ENCODE measurements at regions not wholly inside any gene's neighbourhood (a gene's known extent, or its start where the extent isn't known, plus 50 kb on each side); places are given as distances from the start of the nearest gene placed in this dataset.

- H3K9me1 ChIP-seq (ENCODE audit: insufficient read depth, low read length): no peaks in the 10 kb centered on the region
These were observed 163.2 kb upstream of the OLIG3 start for GRCh38 chr6:137657351-137657911.

More at GRCh38 chr6:137657351-137657911, 163.2 kb upstream of the OLIG3 start:
- Histone ChIP-seq H4K91ac (ENCODE audit: insufficient read depth, low read depth, low read length) (no peak overlapping the region), H3K79me1 (ENCODE audit: low read depth in 1 of 2, low read length in 2 of 2) (no peaks in the 10 kb centered on the region), H3K4me3 (ENCODE audit: insufficient read depth, low read depth, low read length) (no peak overlapping the region), H3K14ac (replicated peaks; ENCODE audit: low read depth, low read length) (no peak overlapping the region), H2BK15ac (ENCODE audit: low read depth, low read length) (no peak overlapping the region), H3K9ac (ENCODE audit: low read depth, low read length) (no peak overlapping the region), H2BK5ac (ENCODE audit: low read depth, low read length, poor library complexity, severe bottlenecking) (no peak overlapping the region), H4K20me1 (ENCODE audit: insufficient read depth, low read length) (no peaks in the 10 kb centered on the region), H3K36me3 (ENCODE audit: control insufficient read depth, insufficient read depth, low read length) (no peaks in the 10 kb centered on the region), H4K5ac (ENCODE audit: low read depth, low read length) (no peak overlapping the region), H3K4me1 (ENCODE audit: control insufficient read depth, insufficient read depth, low read length) (no peaks in the 10 kb centered on the region), H3K9me3 (ENCODE audit: control insufficient read depth, insufficient read depth, low read length) (peaks cover 5% of the 10 kb centered on the region; the same call in 1 of the 2 replicates), H3K56ac (ENCODE audit: extremely low read depth, insufficient read depth, low read length) (no peak overlapping the region), H4K8ac (ENCODE audit: low read depth in 2 of 2, low read length in 2 of 2) (no peak overlapping the region), H3K27me3 (ENCODE audit: control insufficient read depth, insufficient read depth, low read length) (no peaks in the 10 kb centered on the region; the same call in none of the 2 replicates), H3K18ac (ENCODE audit: low read depth, low read length) (no peak overlapping the region), H2BK120ac (ENCODE audit: low read depth, low read length) (no peak overlapping the region), H3K23ac (ENCODE audit: low read depth, low read length) (no peak overlapping the region), H2AK9ac (replicated peaks; ENCODE audit: low read depth, low read length, poor library complexity) (no peak overlapping the region), H2BK20ac (ENCODE audit: low read depth, low read length) (no peak overlapping the region), H3K4ac (ENCODE audit: low read depth, low read length) (no peak overlapping the region), H2AFZ (replicated peaks; ENCODE audit: low read length, poor library complexity) (no peak overlapping the region), H3K27ac (ENCODE audit: insufficient read depth, low read length) (no peak overlapping the region), H3K4me2 (ENCODE audit: low read depth, low read length) (no peak overlapping the region), H2AK5ac (ENCODE audit: low read depth, low read length) (no peak overlapping the region)
- TF ChIP-seq MXI1 (IDR thresholded peaks at IDR 0.05; ENCODE audit: borderline replicate concordance, low read depth, low read length): no peak
- no peak for TF ChIP-seq NFE2L2 (IDR thresholded peaks at IDR 0.05; ENCODE audit: low read depth, low read length)
- TF ChIP-seq MAFK (IDR thresholded peaks at IDR 0.05; ENCODE audit: low read depth, low read length): no peak
- no peak for TF ChIP-seq RFX5 (IDR thresholded peaks at IDR 0.05; ENCODE audit: low read depth, low read length)
- no peak for TF ChIP-seq MAZ (IDR thresholded peaks at IDR 0.05; ENCODE audit: borderline replicate concordance, low read depth, low read length)
- TF ChIP-seq, protein P1, sequence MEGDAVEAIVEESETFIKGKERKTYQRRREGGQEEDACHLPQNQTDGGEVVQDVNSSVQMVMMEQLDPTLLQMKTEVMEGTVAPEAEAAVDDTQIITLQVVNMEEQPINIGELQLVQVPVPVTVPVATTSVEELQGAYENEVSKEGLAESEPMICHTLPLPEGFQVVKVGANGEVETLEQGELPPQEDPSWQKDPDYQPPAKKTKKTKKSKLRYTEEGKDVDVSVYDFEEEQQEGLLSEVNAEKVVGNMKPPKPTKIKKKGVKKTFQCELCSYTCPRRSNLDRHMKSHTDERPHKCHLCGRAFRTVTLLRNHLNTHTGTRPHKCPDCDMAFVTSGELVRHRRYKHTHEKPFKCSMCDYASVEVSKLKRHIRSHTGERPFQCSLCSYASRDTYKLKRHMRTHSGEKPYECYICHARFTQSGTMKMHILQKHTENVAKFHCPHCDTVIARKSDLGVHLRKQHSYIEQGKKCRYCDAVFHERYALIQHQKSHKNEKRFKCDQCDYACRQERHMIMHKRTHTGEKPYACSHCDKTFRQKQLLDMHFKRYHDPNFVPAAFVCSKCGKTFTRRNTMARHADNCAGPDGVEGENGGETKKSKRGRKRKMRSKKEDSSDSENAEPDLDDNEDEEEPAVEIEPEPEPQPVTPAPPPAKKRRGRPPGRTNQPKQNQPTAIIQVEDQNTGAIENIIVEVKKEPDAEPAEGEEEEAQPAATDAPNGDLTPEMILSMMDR (conservative IDR thresholded peaks at IDR 0.05; ENCODE audit: low read depth, low read length): no peak
- TF ChIP-seq BHLHE40 (IDR thresholded peaks at IDR 0.05; ENCODE audit: low read depth, low read length): no peak
- TF ChIP-seq POLR2A (IDR thresholded peaks at IDR 0.05; ENCODE audit: low read depth, low read length): no peak
- TF ChIP-seq RAD21 (IDR thresholded peaks at IDR 0.05; ENCODE audit: low read length): no peak
- TF ChIP-seq FOS (IDR thresholded peaks at IDR 0.05; ENCODE audit: low read depth, low read length): no peak
- TF ChIP-seq RCOR1 (IDR thresholded peaks at IDR 0.05; ENCODE audit: insufficient replicate concordance, low read length): no peak
- TF ChIP-seq, protein P2, sequence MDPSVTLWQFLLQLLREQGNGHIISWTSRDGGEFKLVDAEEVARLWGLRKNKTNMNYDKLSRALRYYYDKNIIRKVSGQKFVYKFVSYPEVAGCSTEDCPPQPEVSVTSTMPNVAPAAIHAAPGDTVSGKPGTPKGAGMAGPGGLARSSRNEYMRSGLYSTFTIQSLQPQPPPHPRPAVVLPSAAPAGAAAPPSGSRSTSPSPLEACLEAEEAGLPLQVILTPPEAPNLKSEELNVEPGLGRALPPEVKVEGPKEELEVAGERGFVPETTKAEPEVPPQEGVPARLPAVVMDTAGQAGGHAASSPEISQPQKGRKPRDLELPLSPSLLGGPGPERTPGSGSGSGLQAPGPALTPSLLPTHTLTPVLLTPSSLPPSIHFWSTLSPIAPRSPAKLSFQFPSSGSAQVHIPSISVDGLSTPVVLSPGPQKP (IDR thresholded peaks at IDR 0.05; ENCODE audit: borderline replicate concordance, low read depth, low read length): no peak
- TF ChIP-seq SMC3 (IDR thresholded peaks at IDR 0.05; ENCODE audit: low read depth, low read length): no peak
- no peak for TF ChIP-seq USF2 (IDR thresholded peaks at IDR 0.05; ENCODE audit: low read depth, low read length)
- ChIA-PET CTCF (no interaction called here), POLR2A (ENCODE audit: unreplicated experiment) (no interaction called here)
- DNase-seq (no peak), ATAC-seq (ENCODE audit: low read depth) (no peak)
- BruUV-seq (replicated peaks): no TSS peak
- in situ Hi-C loops (cut with MboI; ENCODE audit: low sequenced_read_pairs) (no loop called here), dilution Hi-C loops (cut with HindIII; ENCODE audit: low sequenced_read_pairs, unreplicated experiment) (no loop called here), intact Hi-C loops (cut with micrococcal nuclease) (no loop called here)
- no CpG with 5 or more reads among the region's 1 CpG for WGBS, 2 experiments (ENCODE audit: extremely low coverage in 2 of 2, insufficient read length in 1 of 2)
